ENCODE measurements at regions not wholly inside any gene's neighbourhood (a gene's known extent, or its start where the extent isn't known, plus 50 kb on each side); places are given as distances from the start of the nearest gene placed in this dataset.

DNA sequence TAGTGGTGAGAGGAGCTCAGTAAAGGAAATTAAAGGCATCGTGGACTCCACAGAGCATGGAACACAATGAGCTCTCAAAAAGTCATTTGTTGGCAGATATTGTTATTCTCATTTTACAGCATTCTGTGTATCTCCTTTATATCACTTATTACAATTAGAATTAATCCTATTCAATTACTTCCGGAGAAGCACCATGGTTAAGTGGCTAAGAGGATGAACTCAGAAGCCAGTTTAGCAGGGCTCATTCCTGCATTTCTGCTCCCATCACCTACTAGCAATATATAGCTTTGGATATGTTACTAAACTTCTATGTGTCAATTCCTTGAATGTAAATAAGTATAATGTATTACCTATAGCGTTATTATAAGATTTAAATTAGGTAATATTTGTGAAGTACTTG lies 683.3 kb downstream of the IRS1 start:
- TF ChIP-seq POLR2AphosphoS5 (IDR thresholded peaks at IDR 0.05; ENCODE audit: low read depth, low read length) (no peak), TAF1 (IDR thresholded peaks at IDR 0.05; ENCODE audit: borderline replicate concordance, low read depth, low read length) (no peak)

Measured in GM12892 (cell line).